Kidney (tissue), 13 donors: ENCODE measurements at regions not wholly inside any gene's neighbourhood (a gene's known extent, or its start where the extent isn't known, plus 50 kb on each side); places are given as distances from the start of the nearest gene placed in this dataset.
"Not testable (repeated sequence)": the region's sequence is repeated elsewhere in the genome, so short reads cannot be mapped to it uniquely, and the experiment has no call there.

Experiments
- DNase-seq, 5 donors: peaks; one replicate each; pipeline ENCODE4 v3.0.0-alpha.2; 2013 to 2020
- FAIRE-seq: peaks from 2 replicates; lab custom pipeline; 2012; peaks lifted over from hg19 to GRCh38; lab: Jason Lieb, UNC
- H3K27ac ChIP-seq, 2 donors: one replicate each; pipeline ENCODE4 v1.7.0; 2013; ENCODE audit warnings: low read depth in 2 of 2, low read length in 2 of 2, inconsistent platforms in 1 of 2
- H3K27me3 ChIP-seq: one replicate; pipeline ENCODE4 v1.7.1; 2013; ENCODE audit warnings: low read length, inconsistent platforms; ENCODE audit not compliant: control insufficient read depth, insufficient read depth
- H3K36me3 ChIP-seq, 3 donors: one replicate each; pipeline versions ENCODE4 v1.7.0 to v1.7.1; 2013; ENCODE audit warnings: low read length in 3 of 3, control low read depth in 1 of 3, inconsistent platforms in 1 of 3; ENCODE audit not compliant: insufficient read depth in 3 of 3, control insufficient read depth in 2 of 3
- H3K4me1 ChIP-seq, 3 donors: one replicate each; pipeline versions ENCODE4 v1.7.0 to v1.7.1; 2013; ENCODE audit warnings: low read length in 3 of 3, inconsistent platforms in 1 of 3, low read depth in 1 of 3; ENCODE audit not compliant: control insufficient read depth in 2 of 3, insufficient read depth in 2 of 3
- H3K4me3 ChIP-seq, 3 donors: one replicate each; pipeline versions ENCODE4 v1.7.0 to v1.8.1; 2013; ENCODE audit warnings: low read length in 3 of 3, control low read depth in 1 of 3, inconsistent platforms in 1 of 3
- H3K9ac ChIP-seq, 3 donors: one replicate each; pipeline versions ENCODE4 v1.7.0 to v1.7.1; 2013; ENCODE audit warnings: low read length in 3 of 3, control low read depth in 1 of 3, inconsistent platforms in 1 of 3
- H3K9me3 ChIP-seq, 3 donors: one replicate each; pipeline versions ENCODE4 v1.7.0 to v1.7.1; 2013; ENCODE audit warnings: low read length in 3 of 3, control low read depth in 1 of 3, inconsistent platforms in 1 of 3; ENCODE audit not compliant: control insufficient read depth in 2 of 3, insufficient read depth in 1 of 3
- CTCF ChIP-seq: IDR thresholded peaks from 3 replicates; pipeline ENCODE4 v1.5.1; 2012; ENCODE audit warnings: mild to moderate bottlenecking, moderate library complexity, borderline replicate concordance; ENCODE audit not compliant: insufficient read depth; ENCODE audit errors: extremely low read depth
- intact Hi-C: fragments of 100-400 bp; cut with DNase I; formaldehyde crosslinking; loops from one replicate; pipeline ENCODE4 v1.11.1; 2022
- donor health status: control.
- donor health status: control.
- donor health status: control.
- donor health status: control.
- donor health status: control.
- donor health status: DM: yes; HTN: yes; CAD: no.
- donor health status: Normal renal cell carcinoma (clear cell type).

GRCh38 chr5:157944077-157944633 lies 85.2 kb upstream of the CLINT1 start:
- no peaks in the 10 kb centered on the region for H3K36me3 ChIP-seq
- no peak for FAIRE-seq
- H3K4me3 ChIP-seq, result no peak overlapping the region
- no peak overlapping the region for H3K27ac ChIP-seq
- DNase-seq, result no peak
- no peak overlapping the region for H3K9ac ChIP-seq
- H3K4me1 ChIP-seq, result peaks cover 0 to 4% (median 0%) of the 10 kb centered on the region in 3 donors
- no peaks in the 10 kb centered on the region for H3K9me3 ChIP-seq
- no peak for TF ChIP-seq CTCF
- H3K27me3 ChIP-seq, result no peaks in the 10 kb centered on the region
- intact Hi-C loops, result no loop called here

GRCh38 chr5:157942595-157942994 lies 83.7 kb upstream of the CLINT1 start:
- intact Hi-C loops, result no loop called here
- no peak for TF ChIP-seq CTCF
- no peak for FAIRE-seq
- H3K27ac ChIP-seq, result no peak overlapping the region
- H3K27me3 ChIP-seq, result no peaks in the 10 kb centered on the region
- no peak for DNase-seq
- H3K9me3 ChIP-seq, result no peaks in the 10 kb centered on the region
- no peak overlapping the region for H3K9ac ChIP-seq
- H3K4me1 ChIP-seq, result peaks cover 0 to 2% (median 0%) of the 10 kb centered on the region in 3 donors
- no peak overlapping the region for H3K4me3 ChIP-seq
- no peaks in the 10 kb centered on the region for H3K36me3 ChIP-seq

- no peak for TF ChIP-seq CTCF
- H3K36me3 ChIP-seq, result no peaks in the 10 kb centered on the region
- FAIRE-seq (no peak), DNase-seq (no peak)
- intact Hi-C loops, result no loop called here
- no peaks in the 10 kb centered on the region for H3K9me3 ChIP-seq
- H3K4me3 ChIP-seq, result no peak overlapping the region
- H3K27me3 ChIP-seq, result no peaks in the 10 kb centered on the region
- no peak overlapping the region for H3K9ac ChIP-seq
- peaks cover 0 to 2% (median 0%) of the 10 kb centered on the region in 3 donors for H3K4me1 ChIP-seq
- H3K27ac ChIP-seq, result no peak overlapping the region
These were observed 82.7 kb upstream of the CLINT1 start for GRCh38 chr5:157941616-157942015.

GRCh38 chr5:157938101-157938500 lies 79.2 kb upstream of the CLINT1 start:
- H3K4me3 ChIP-seq, H3K27ac ChIP-seq, H3K36me3 ChIP-seq, H3K9me3 ChIP-seq, H3K27me3 ChIP-seq, H3K9ac ChIP-seq, FAIRE-seq, H3K4me1 ChIP-seq, intact Hi-C loops, DNase-seq: not testable (repeated sequence)

- FAIRE-seq, H3K9me3 ChIP-seq, H3K27me3 ChIP-seq, H3K27ac ChIP-seq, H3K9ac ChIP-seq, H3K4me3 ChIP-seq, H3K4me1 ChIP-seq, H3K36me3 ChIP-seq, intact Hi-C loops, DNase-seq: not testable (repeated sequence)
These were observed 78.0 kb upstream of the CLINT1 start for GRCh38 chr5:157936776-157937501.
